ENCODE measurements at regions not wholly inside any gene's neighbourhood (a gene's known extent, or its start where the extent isn't known, plus 50 kb on each side); places are given as distances from the start of the nearest gene placed in this dataset.

DNA sequence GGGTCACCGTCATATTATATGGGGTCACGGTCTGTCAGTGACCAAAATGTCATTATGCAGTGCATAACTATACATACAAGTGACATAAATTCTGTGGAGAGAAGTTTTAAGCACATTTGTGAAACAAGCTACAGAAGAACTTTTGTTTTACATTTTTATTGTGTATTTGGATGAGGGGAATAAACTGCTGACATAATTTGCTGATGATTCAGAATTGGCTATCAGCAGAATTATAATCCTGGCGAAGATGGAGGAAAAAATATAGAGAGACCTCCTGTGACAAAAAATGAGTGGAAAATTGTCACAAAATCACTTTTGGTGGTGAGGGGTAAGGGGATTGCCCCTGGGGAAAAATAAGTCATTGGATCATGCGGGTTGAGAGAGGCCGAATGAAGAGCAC lies 116.3 kb upstream of the ANKRD55 start:
- Histone ChIP-seq H3K4me1 (peaks cover 0 to 3% (median 0%) of the 10 kb centered on the region in 4 donors), H3K27me3 (no peaks in the 10 kb centered on the region), H3K36me3 (no peaks in the 10 kb centered on the region), H3K4me3 (no peak overlapping the region), H3K9me3 (no peaks in the 10 kb centered on the region), H3K27ac (no peak overlapping the region)
- no peak for DNase-seq
- no peak for TF ChIP-seq POLR2A (IDR thresholded peaks at IDR 0.05)
- TF ChIP-seq, protein P1, sequence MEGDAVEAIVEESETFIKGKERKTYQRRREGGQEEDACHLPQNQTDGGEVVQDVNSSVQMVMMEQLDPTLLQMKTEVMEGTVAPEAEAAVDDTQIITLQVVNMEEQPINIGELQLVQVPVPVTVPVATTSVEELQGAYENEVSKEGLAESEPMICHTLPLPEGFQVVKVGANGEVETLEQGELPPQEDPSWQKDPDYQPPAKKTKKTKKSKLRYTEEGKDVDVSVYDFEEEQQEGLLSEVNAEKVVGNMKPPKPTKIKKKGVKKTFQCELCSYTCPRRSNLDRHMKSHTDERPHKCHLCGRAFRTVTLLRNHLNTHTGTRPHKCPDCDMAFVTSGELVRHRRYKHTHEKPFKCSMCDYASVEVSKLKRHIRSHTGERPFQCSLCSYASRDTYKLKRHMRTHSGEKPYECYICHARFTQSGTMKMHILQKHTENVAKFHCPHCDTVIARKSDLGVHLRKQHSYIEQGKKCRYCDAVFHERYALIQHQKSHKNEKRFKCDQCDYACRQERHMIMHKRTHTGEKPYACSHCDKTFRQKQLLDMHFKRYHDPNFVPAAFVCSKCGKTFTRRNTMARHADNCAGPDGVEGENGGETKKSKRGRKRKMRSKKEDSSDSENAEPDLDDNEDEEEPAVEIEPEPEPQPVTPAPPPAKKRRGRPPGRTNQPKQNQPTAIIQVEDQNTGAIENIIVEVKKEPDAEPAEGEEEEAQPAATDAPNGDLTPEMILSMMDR (IDR thresholded peaks at IDR 0.05) = no peak

DNA sequence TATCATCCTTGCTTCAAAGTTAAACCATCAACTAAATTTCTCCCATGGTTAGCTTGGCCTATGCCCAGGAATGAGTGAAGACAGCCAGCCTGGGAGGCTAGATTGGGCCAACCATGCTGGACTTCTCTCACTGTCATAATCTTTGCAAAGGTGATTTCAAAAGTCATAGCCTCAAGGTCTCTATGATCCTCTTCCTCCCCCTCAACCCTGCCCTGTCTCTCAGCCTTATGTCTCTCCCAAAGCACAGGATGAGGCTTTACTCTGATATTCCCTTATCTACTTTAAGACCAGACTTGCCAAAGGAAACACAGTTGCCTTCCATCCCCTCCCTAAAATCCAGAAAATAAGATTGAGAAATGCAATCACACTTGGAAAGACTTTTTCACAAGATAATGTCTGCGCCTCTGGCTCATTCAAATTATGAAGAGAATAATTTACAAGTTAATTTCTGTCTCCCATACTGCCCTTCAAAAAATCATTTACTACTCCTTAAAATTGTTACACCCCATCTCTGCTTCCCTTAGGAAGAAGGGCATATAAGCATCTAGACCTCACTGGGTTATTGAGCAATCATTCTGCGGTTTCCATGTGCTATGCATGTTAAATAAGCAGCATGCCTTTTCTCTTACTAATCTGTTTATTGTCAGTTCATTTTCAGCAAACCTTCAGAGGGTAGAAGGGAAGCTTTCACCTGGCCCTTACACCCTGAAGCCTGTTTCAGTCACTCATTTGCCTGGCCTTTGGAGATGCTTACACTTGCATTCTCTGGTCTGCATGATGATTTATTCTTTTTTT lies 113.8 kb upstream of the ANKRD55 start:
- H3K27ac ChIP-seq = no peak overlapping the region
- H3K9me3 ChIP-seq = no peaks in the 10 kb centered on the region
- no peak for TF ChIP-seq POLR2A (IDR thresholded peaks at IDR 0.05)
- TF ChIP-seq, protein P1 (IDR thresholded peaks at IDR 0.05) = no peak
- H3K4me3 ChIP-seq = no peak overlapping the region
- no peaks in the 10 kb centered on the region for H3K27me3 ChIP-seq
- no peak for DNase-seq
- no peaks in the 10 kb centered on the region for H3K36me3 ChIP-seq
- no peaks in the 10 kb centered on the region for H3K4me1 ChIP-seq

DNA sequence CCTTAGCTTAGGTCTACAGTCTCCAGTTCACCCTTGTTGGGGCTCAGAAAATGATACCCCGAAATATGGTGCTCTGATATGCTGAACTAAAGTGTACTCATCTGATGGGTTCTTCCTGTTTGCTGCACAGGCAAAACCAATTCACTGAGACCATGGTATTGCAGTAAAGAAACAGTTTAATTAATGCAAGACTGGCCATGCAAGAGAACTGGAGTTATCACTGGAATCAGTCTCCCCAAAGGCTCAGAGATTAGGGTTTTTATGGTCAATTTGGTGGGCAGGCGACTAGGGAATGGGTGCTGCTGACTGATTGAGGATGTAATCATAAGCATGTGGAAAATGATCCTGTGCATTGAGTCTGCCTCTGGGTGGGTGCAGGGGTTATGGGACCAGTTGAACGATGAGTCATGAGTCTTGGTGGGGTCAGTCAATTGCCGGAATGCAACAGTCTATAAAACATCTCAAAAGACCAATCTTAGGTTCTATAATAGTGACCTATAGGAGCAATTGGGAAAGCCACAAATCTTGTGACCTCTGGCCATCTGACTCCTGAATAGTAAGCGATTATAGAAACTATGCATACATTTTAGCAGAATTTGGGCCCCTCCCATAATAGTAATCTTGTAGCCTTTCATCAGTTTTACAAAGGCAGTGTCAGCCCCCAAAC lies 113.0 kb upstream of the ANKRD55 start:
- Histone ChIP-seq H3K27me3 (no peaks in the 10 kb centered on the region), H3K4me3 (no peak overlapping the region), H3K36me3 (no peaks in the 10 kb centered on the region), H3K27ac (no peak overlapping the region), H3K4me1 (no peaks in the 10 kb centered on the region), H3K9me3 (no peaks in the 10 kb centered on the region)
- TF ChIP-seq, protein P1 (IDR thresholded peaks at IDR 0.05) = no peak
- no peak for TF ChIP-seq POLR2A (IDR thresholded peaks at IDR 0.05)
- no peak for DNase-seq

DNA sequence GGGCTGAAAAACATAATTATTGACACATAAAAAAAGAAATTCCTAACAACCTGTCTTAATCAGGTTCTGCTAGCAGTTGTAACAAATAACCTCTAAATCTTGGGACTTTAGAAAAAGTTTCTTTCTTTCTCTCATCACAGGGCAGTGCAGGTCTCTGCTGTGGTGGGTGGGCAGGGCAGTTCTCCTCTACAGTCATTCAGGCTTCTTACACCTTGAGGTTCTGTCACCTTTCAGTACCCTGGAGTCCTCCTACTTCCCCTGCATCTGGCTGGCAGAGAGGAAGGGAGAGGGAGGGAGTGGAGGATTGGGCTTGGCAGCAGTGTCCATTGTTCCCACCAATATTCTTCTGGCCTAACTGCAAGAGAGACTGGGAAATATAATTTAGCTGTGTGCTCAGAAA lies 112.2 kb upstream of the ANKRD55 start:
- Histone ChIP-seq H3K9me3 (no peaks in the 10 kb centered on the region), H3K4me1 (no peaks in the 10 kb centered on the region), H3K4me3 (no peak overlapping the region), H3K27ac (no peak overlapping the region), H3K36me3 (no peaks in the 10 kb centered on the region), H3K27me3 (no peaks in the 10 kb centered on the region)
- no peak for DNase-seq
- no peak for TF ChIP-seq POLR2A (IDR thresholded peaks at IDR 0.05)
- TF ChIP-seq, protein P1 (IDR thresholded peaks at IDR 0.05) = no peak

DNA sequence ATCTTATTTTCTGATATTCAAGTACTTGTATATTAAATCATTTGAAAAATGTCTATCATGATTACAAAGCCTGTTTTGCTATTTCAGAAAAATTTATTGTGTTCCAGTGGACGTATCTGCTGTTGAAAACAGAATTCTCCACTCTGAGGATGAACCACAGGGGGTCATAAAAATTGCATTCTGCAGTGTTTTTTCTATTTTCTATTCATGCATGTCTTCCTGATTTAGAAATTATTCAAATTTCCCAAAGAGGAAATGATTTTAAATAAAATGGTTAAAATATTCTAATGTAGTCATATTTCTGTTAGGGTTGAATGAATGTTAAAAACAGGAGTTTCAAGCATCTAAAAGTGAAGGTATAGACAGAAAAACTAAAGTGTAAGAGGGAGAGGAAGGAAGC lies 111.5 kb upstream of the ANKRD55 start:
- no peak overlapping the region for H3K4me3 ChIP-seq
- H3K27ac ChIP-seq = no peak overlapping the region
- no peaks in the 10 kb centered on the region for H3K4me1 ChIP-seq
- H3K27me3 ChIP-seq = no peaks in the 10 kb centered on the region
- TF ChIP-seq POLR2A (IDR thresholded peaks at IDR 0.05) = no peak
- TF ChIP-seq, protein P1 (IDR thresholded peaks at IDR 0.05) = no peak
- no peak for DNase-seq
- no peaks in the 10 kb centered on the region for H3K9me3 ChIP-seq
- H3K36me3 ChIP-seq = no peaks in the 10 kb centered on the region
